ENCODE measurements at regions not wholly inside any gene's neighbourhood (a gene's known extent, or its start where the extent isn't known, plus 50 kb on each side); places are given as distances from the start of the nearest gene placed in this dataset.
"Not testable (repeated sequence)": the region's sequence is repeated elsewhere in the genome, so short reads cannot be mapped to it uniquely, and the experiment has no call there.

- DNase-seq (no peak), ATAC-seq (ENCODE audit: poor library complexity) (no peak)
- intact Hi-C loops (cut with DNase I): no loop called here
Observed at GRCh38 chr4:97270051-97270450, 873.2 kb downstream of the STPG2 start.

- ATAC-seq (ENCODE audit: poor library complexity) (no peak), DNase-seq (no peak)
- intact Hi-C loops (cut with DNase I): no loop called here
Observed at GRCh38 chr4:97279391-97279790, 863.9 kb downstream of the STPG2 start.

- intact Hi-C loops (cut with DNase I): no loop called here
- DNase-seq (no peak), ATAC-seq (ENCODE audit: poor library complexity) (no peak)
Observed at GRCh38 chr4:97300561-97300960, 842.7 kb downstream of the STPG2 start.

- DNase-seq: no peak
- no peak for ATAC-seq (ENCODE audit: poor library complexity)
- intact Hi-C loops (cut with DNase I): no loop called here
Observed at GRCh38 chr4:97305351-97305750, 837.9 kb downstream of the STPG2 start.

GRCh38 chr4:97309121-97309520 lies 834.2 kb downstream of the STPG2 start:
- ATAC-seq (ENCODE audit: poor library complexity) (no peak), DNase-seq (no peak)
- intact Hi-C loops (cut with DNase I): no loop called here

- intact Hi-C loops (cut with DNase I): no loop called here
- DNase-seq (no peak), ATAC-seq (ENCODE audit: poor library complexity) (no peak)
Observed at GRCh38 chr4:97317201-97317600, 826.1 kb downstream of the STPG2 start.

GRCh38 chr4:97317671-97318070 lies 825.6 kb downstream of the STPG2 start:
- intact Hi-C loops (cut with DNase I): no loop called here
- ATAC-seq (ENCODE audit: poor library complexity) (no peak), DNase-seq (no peak)

GRCh38 chr4:97325751-97326150 lies 817.5 kb downstream of the STPG2 start:
- intact Hi-C loops (cut with DNase I); ATAC-seq (ENCODE audit: poor library complexity); DNase-seq: not testable (repeated sequence)

GRCh38 chr4:97330917-97331316 lies 812.4 kb downstream of the STPG2 start:
- intact Hi-C loops (cut with DNase I): no loop called here
- DNase-seq (no peak), ATAC-seq (ENCODE audit: poor library complexity) (no peak)

- intact Hi-C loops (cut with DNase I): no loop called here
- ATAC-seq (ENCODE audit: poor library complexity): no peak
- no peak for DNase-seq
Observed at GRCh38 chr4:97334348-97334747, 808.9 kb downstream of the STPG2 start.

- no peak for DNase-seq
- no peak for ATAC-seq (ENCODE audit: poor library complexity)
- intact Hi-C loops (cut with DNase I): no loop called here
Observed at GRCh38 chr4:97349468-97350186, 793.6 kb downstream of the STPG2 start.

GRCh38 chr4:97353876-97354275 lies 789.4 kb downstream of the STPG2 start:
- intact Hi-C loops (cut with DNase I): no loop called here
- ATAC-seq (ENCODE audit: poor library complexity): no peak
- DNase-seq: no peak

- DNase-seq (no peak), ATAC-seq (ENCODE audit: poor library complexity) (no peak)
- intact Hi-C loops (cut with DNase I): no loop called here
Observed at GRCh38 chr4:97359826-97360225, 783.5 kb downstream of the STPG2 start.

GRCh38 chr4:97360733-97361132 lies 782.5 kb downstream of the STPG2 start:
- intact Hi-C loops (cut with DNase I): no loop called here
- no peak for ATAC-seq (ENCODE audit: poor library complexity)
- DNase-seq: no peak

- no peak for DNase-seq
- no peak for ATAC-seq (ENCODE audit: poor library complexity)
- intact Hi-C loops (cut with DNase I): no loop called here
Observed at GRCh38 chr4:97367878-97368277, 775.4 kb downstream of the STPG2 start.

- no peak for ATAC-seq (ENCODE audit: poor library complexity)
- DNase-seq: no peak
- intact Hi-C loops (cut with DNase I): no loop called here
Observed at GRCh38 chr4:97370568-97370967, 772.7 kb downstream of the STPG2 start.

- intact Hi-C loops (cut with DNase I): no loop called here
- DNase-seq (no peak), ATAC-seq (ENCODE audit: poor library complexity) (no peak)
Observed at GRCh38 chr4:97374526-97374925, 768.8 kb downstream of the STPG2 start.

- DNase-seq: no peak
- no peak for ATAC-seq (ENCODE audit: poor library complexity)
- intact Hi-C loops (cut with DNase I): no loop called here
Observed at GRCh38 chr4:97386969-97387368, 756.3 kb downstream of the STPG2 start.

- ATAC-seq (ENCODE audit: poor library complexity) (no peak), DNase-seq (no peak)
- intact Hi-C loops (cut with DNase I): no loop called here
Observed at GRCh38 chr4:97394653-97395052, 748.6 kb downstream of the STPG2 start.

GRCh38 chr4:97396097-97396496 lies 747.2 kb downstream of the STPG2 start:
- DNase-seq: no peak
- ATAC-seq (ENCODE audit: poor library complexity): no peak
- intact Hi-C loops (cut with DNase I): no loop called here

- DNase-seq: no peak
- ATAC-seq (ENCODE audit: poor library complexity): no peak
- intact Hi-C loops (cut with DNase I): no loop called here
Observed at GRCh38 chr4:97396605-97397004, 746.7 kb downstream of the STPG2 start.

Data from Right ventricle myocardium superior (tissue), 1 donor.